Fibroblast of skin of left biceps (primary cell): ENCODE measurements at regions not wholly inside any gene's neighbourhood (a gene's known extent, or its start where the extent isn't known, plus 50 kb on each side); places are given as distances from the start of the nearest gene placed in this dataset.

Source experiments
- DNase-seq, 2 experiments: peaks; one replicate each; pipeline ENCODE4 v3.0.0-alpha.2; 2013; ENCODE audit warnings: low read depth in 2 of 2

GRCh38 chr2:215771241-215771640, 242.1 kb downstream of the MREG start:
- DNase-seq, result no peak

- no peak for DNase-seq
These were observed 242.7 kb downstream of the MREG start for GRCh38 chr2:215770668-215771067.

GRCh38 chr2:215769246-215769645, 244.1 kb downstream of the MREG start:
- DNase-seq, result no peak

GRCh38 chr2:215767625-215768024, 245.7 kb downstream of the MREG start:
- no peak for DNase-seq

- no peak for DNase-seq
These were observed 247.5 kb downstream of the MREG start for GRCh38 chr2:215765729-215766360.

- DNase-seq, result peak; percentile 88
These were observed 248.8 kb downstream of the MREG start for GRCh38 chr2:215764441-215765048.

GRCh38 chr2:215760557-215760956, 252.8 kb downstream of the MREG start:
- no peak for DNase-seq

- no peak for DNase-seq
These were observed 253.3 kb downstream of the MREG start for GRCh38 chr2:215760091-215760490.

GRCh38 chr2:215758691-215759090, 254.7 kb downstream of the MREG start:
- DNase-seq, result peak in 1 of 2 experiments; percentile 48

- no peak for DNase-seq
These were observed 257.0 kb downstream of the MREG start for GRCh38 chr2:215756346-215756730.

- DNase-seq, result no peak
These were observed 257.6 kb downstream of the MREG start for GRCh38 chr2:215755641-215756345.

- no peak for DNase-seq
These were observed 258.8 kb downstream of the MREG start for GRCh38 chr2:215754546-215754945.

GRCh38 chr2:215753808-215754207, 259.5 kb downstream of the MREG start:
- DNase-seq, result no peak

GRCh38 chr2:215752991-215753390, 260.4 kb downstream of the MREG start:
- DNase-seq, result no peak

GRCh38 chr2:215752436-215752835, 260.9 kb downstream of the MREG start:
- no peak for DNase-seq

GRCh38 chr2:215751911-215752272, 261.5 kb downstream of the MREG start:
- no peak for DNase-seq

GRCh38 chr2:215751200-215751910, 262.0 kb downstream of the MREG start:
- peak; percentile 97 to 98 for DNase-seq

GRCh38 chr2:215750763-215751162, 262.6 kb downstream of the MREG start:
- no peak for DNase-seq

- DNase-seq, result no peak
These were observed 264.0 kb downstream of the MREG start for GRCh38 chr2:215749092-215749957.

GRCh38 chr2:215748446-215748845, 264.9 kb downstream of the MREG start:
- DNase-seq, result no peak

- DNase-seq, result no peak
These were observed 266.3 kb downstream of the MREG start for GRCh38 chr2:215746887-215747615.
